Breast epithelium (tissue), 4 donors: ENCODE measurements at regions not wholly inside any gene's neighbourhood (a gene's known extent, or its start where the extent isn't known, plus 50 kb on each side); places are given as distances from the start of the nearest gene placed in this dataset.

Experiments
- DNase-seq, 2 donors: peaks; one replicate each; pipeline ENCODE4 v3.0.0-alpha.2; 2019; ENCODE audit warnings: low spot score in 2 of 2
- H3K27ac ChIP-seq, 2 donors: fragments of 200-600 bp; sonication (generic) in 1 of 2; one replicate each; pipeline ENCODE4 v1.5.1; 2016 to 2019; ENCODE audit warnings: mild to moderate bottlenecking in 1 of 2
- H3K27me3 ChIP-seq, 2 donors: fragments of 200-600 bp; sonication (generic) in 1 of 2; one replicate each; pipeline versions ENCODE4 v1.5.1 to v1.6.0; 2017 to 2019; ENCODE audit warnings: control low read depth in 1 of 2, mild to moderate bottlenecking in 1 of 2
- H3K36me3 ChIP-seq: fragments of 200-600 bp; one replicate; pipeline ENCODE4 v1.5.1; 2019
- H3K4me1 ChIP-seq, 2 donors: fragments of 200-600 bp; sonication (generic); one replicate each; pipeline ENCODE4 v1.5.1; 2016 to 2019; ENCODE audit warnings: control low read depth in 1 of 2
- H3K4me3 ChIP-seq, 3 donors: fragments of 200-600 bp; sonication (generic); 1 replicate in 2 of 3; 2 replicates in 1 of 3; pipeline ENCODE4 v1.5.1; 2016 to 2019; ENCODE audit warnings: mild to moderate bottlenecking in 3 of 3, moderate library complexity in 2 of 3
- H3K9me3 ChIP-seq, 2 donors: fragments of 200-600 bp; sonication (generic) in 1 of 2; one replicate each; pipeline ENCODE4 v1.5.1; 2016 to 2019; ENCODE audit warnings: control low read depth in 1 of 2
- POLR2A ChIP-seq: fragments of 450-650 bp; IDR thresholded peaks from one replicate; pipeline ENCODE4 v1.6.1; 2016; ENCODE audit warnings: antibody characterized with exemption, mild to moderate bottlenecking, moderate library complexity
- POLR2AphosphoS5 ChIP-seq, 3 donors: sonication (generic); formaldehyde crosslinking; IDR thresholded peaks; one replicate each; pipeline ENCODE4 v1.6.1; 2017; ENCODE audit warnings: antibody characterized with exemption in 3 of 3
- intact Hi-C: fragments of 100-400 bp; cut with DNase I; formaldehyde crosslinking; loops from one replicate; pipeline ENCODE4 v1.15.1; 2023; ENCODE audit warnings: low total_unique reads
- TF ChIP-seq, protein P1 (sequence below), 3 donors: fragments of 450-650 bp; IDR thresholded peaks; one replicate each; pipeline ENCODE4 v1.5.1; 2016 to 2017; ENCODE audit warnings: antibody characterized with exemption in 3 of 3, mild to moderate bottlenecking in 3 of 3, moderate library complexity in 3 of 3

DNA sequence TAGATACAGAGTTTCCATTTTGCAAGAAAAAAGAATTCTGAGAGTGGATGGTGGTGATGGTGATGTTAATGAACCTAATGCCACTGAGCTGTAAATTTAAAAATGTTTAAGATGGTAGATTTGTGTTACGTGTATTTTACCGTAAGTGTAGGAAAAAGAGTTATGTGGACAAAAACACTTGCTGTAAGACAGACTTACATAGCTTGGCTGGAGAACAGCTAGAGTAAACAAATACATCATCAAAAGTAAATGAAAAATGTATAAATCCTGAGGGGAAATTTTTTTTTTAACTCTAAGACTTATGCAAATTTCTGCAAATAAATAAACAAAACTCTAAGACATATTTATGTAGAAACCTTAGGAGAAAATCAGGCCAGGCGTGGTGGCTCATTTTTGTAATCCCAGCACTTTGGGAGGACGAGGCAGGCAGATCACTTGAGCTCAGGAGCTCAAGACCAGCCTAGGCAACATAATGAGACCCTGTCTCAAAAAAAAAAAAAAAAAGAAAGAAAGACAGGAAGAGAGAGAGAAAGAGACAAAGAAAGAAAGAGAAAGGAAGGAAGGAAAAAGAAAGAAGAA, 66.2 kb upstream of the CDK13 start:
- no peak for TF ChIP-seq POLR2A
- no peak for TF ChIP-seq POLR2AphosphoS5 (IDR thresholded peaks at IDR 0.05)
- TF ChIP-seq, protein P1, sequence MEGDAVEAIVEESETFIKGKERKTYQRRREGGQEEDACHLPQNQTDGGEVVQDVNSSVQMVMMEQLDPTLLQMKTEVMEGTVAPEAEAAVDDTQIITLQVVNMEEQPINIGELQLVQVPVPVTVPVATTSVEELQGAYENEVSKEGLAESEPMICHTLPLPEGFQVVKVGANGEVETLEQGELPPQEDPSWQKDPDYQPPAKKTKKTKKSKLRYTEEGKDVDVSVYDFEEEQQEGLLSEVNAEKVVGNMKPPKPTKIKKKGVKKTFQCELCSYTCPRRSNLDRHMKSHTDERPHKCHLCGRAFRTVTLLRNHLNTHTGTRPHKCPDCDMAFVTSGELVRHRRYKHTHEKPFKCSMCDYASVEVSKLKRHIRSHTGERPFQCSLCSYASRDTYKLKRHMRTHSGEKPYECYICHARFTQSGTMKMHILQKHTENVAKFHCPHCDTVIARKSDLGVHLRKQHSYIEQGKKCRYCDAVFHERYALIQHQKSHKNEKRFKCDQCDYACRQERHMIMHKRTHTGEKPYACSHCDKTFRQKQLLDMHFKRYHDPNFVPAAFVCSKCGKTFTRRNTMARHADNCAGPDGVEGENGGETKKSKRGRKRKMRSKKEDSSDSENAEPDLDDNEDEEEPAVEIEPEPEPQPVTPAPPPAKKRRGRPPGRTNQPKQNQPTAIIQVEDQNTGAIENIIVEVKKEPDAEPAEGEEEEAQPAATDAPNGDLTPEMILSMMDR (IDR thresholded peaks at IDR 0.05): no peak
- intact Hi-C loops: no loop called here
- no peaks in the 10 kb centered on the region for H3K4me1 ChIP-seq
- peaks cover 3 to 6% of the 10 kb centered on the region in 2 donors for H3K9me3 ChIP-seq
- H3K27me3 ChIP-seq: no peaks in the 10 kb centered on the region
- no peak for DNase-seq
- H3K36me3 ChIP-seq: no peaks in the 10 kb centered on the region
- no peak overlapping the region for H3K4me3 ChIP-seq
- no peak overlapping the region for H3K27ac ChIP-seq

DNA sequence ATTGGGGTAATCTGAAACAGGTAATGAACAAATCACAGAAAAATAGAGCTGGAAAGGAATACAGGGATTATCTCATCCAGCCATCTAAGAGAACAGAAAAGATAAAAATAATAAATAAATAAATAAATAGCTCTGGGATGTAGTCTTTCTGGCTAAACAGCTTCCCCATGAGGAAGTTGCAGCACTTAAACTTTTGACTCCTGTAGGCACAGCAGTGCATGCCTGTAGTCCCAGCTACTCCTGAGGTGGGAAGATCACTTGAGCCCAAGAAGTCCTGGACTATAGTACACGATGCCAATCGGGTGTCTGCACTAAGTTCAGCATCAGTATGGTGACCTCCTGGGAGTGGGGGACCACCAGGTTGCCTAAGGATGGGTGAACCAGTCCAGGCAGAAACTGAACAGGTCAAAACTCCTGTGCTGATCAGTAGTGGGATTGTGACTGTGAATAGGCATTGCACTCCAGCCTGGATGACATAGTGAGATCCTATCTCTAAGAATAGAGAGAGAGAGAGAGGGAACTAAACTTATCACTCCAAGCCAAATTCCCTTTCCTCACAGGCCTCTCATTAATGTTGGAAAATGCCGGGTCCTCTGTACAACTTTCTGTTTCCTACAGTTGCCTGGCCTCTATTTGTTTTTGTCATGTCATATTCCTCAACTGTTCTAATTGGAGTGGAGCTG, 61.7 kb upstream of the CDK13 start:
- intact Hi-C loops: no loop called here
- Histone ChIP-seq H3K4me1 (no peaks in the 10 kb centered on the region), H3K27me3 (no peaks in the 10 kb centered on the region), H3K27ac (no peak overlapping the region), H3K9me3 (no peaks in the 10 kb centered on the region), H3K4me3 (no peak overlapping the region), H3K36me3 (no peaks in the 10 kb centered on the region)
- TF ChIP-seq POLR2AphosphoS5 (IDR thresholded peaks at IDR 0.05) (no peak), POLR2A (no peak)
- TF ChIP-seq, protein P1 (IDR thresholded peaks at IDR 0.05): no peak
- no peak for DNase-seq

DNA sequence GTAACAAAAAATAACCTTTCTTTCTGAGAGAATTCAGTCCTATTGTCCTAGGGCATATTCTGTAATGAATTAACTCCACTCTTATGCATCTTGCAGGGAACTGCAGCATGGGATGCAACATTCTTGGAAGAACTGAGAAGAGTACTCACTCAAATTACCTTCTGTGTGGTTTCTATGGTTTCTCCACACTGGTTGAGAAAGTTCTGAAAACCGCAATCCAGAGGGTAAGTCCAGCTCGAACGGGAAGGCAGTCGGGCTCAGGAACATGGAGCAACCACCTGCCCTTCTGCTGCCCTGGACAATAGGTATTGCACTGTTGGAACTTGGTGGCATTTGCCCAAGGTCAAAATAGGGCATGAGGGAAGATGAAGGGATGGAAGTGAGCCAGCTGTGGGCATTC, 59.6 kb upstream of the CDK13 start:
- TF ChIP-seq POLR2AphosphoS5 (IDR thresholded peaks at IDR 0.05): no peak
- TF ChIP-seq, protein P1 (IDR thresholded peaks at IDR 0.05): no peak
- TF ChIP-seq POLR2A: no peak
- intact Hi-C loops: no loop called here
- DNase-seq: no peak
- H3K27ac ChIP-seq: no peak overlapping the region
- H3K36me3 ChIP-seq: no peaks in the 10 kb centered on the region
- H3K4me1 ChIP-seq: no peaks in the 10 kb centered on the region
- no peak overlapping the region for H3K4me3 ChIP-seq
- no peaks in the 10 kb centered on the region for H3K27me3 ChIP-seq
- H3K9me3 ChIP-seq: no peaks in the 10 kb centered on the region

DNA sequence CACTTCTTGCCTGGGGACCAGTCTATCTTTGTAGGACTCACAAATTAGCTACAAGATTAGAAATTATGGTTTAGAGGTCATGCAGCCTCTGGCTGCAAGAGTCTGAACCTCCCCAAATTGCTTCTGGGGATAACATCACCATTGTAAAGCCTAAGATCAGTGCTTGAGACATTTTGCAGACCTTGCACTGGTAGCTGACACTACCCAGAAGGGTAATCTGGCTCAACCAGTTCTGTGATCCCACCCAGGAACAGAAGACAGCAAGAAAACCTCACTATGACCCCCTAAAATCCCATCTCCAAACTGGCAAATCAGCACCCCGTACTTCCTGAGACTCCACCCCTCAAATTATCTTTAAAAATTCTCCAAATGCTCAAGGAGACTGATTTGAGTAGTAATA, 58.2 kb upstream of the CDK13 start:
- Histone ChIP-seq H3K4me1 (no peaks in the 10 kb centered on the region), H3K36me3 (no peaks in the 10 kb centered on the region), H3K27ac (no peak overlapping the region), H3K9me3 (no peaks in the 10 kb centered on the region), H3K4me3 (no peak overlapping the region), H3K27me3 (no peaks in the 10 kb centered on the region)
- no peak for DNase-seq
- intact Hi-C loops: no loop called here
- TF ChIP-seq POLR2AphosphoS5 (IDR thresholded peaks at IDR 0.05) (no peak), POLR2A (no peak)
- TF ChIP-seq, protein P1 (IDR thresholded peaks at IDR 0.05): no peak

DNA sequence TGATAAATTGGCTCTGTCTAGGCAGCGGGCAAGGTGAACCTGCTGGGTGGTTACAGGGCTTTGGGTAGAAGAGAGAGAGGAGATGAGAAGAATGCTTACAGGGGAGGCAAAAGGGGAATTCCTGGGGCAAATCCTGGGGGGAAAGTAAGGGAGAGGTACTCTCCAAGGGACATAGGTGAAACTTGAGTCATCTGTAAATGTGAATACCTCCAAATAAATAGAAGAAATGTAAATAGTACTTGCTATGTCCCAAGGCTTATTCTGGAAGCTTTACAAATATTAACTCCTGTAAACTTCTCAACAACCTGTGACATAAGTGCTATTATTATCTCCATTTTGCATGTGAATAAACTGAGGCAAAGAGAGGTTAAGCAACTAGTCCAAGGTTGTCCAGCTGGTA, 57.7 kb upstream of the CDK13 start:
- Histone ChIP-seq H3K4me1 (no peaks in the 10 kb centered on the region), H3K27me3 (no peaks in the 10 kb centered on the region), H3K27ac (no peak overlapping the region), H3K36me3 (no peaks in the 10 kb centered on the region), H3K9me3 (no peaks in the 10 kb centered on the region), H3K4me3 (no peak overlapping the region)
- no peak for TF ChIP-seq POLR2AphosphoS5 (IDR thresholded peaks at IDR 0.05)
- TF ChIP-seq POLR2A: no peak
- TF ChIP-seq, protein P1 (IDR thresholded peaks at IDR 0.05): no peak
- intact Hi-C loops: no loop called here
- DNase-seq: no peak
